Right cardiac atrium (tissue), 5 donors: ENCODE measurements at regions not wholly inside any gene's neighbourhood (a gene's known extent, or its start where the extent isn't known, plus 50 kb on each side); places are given as distances from the start of the nearest gene placed in this dataset.

Source experiments
- ATAC-seq, 2 donors: fragments of 200-7000 bp; cut with Tn5 transposase; one replicate each; pipeline versions ENCODE4 v1.8.0 to v1.9.1; 2020; ENCODE audit warnings: moderate library complexity in 2 of 2, mild to moderate bottlenecking in 1 of 2
- DNase-seq, 3 donors: peaks; one replicate each; pipeline ENCODE4 v3.0.0-alpha.2; 2020
- H3K27ac ChIP-seq: one replicate; pipeline ENCODE4 v1.5.1; 2013; ENCODE audit warnings: mild to moderate bottlenecking, low read length, control low read depth, moderate library complexity
- H3K27me3 ChIP-seq: one replicate; pipeline ENCODE4 v1.6.1; 2013; ENCODE audit not compliant: control insufficient read depth, insufficient read depth
- H3K4me1 ChIP-seq: one replicate; pipeline ENCODE4 v1.6.1; 2013; ENCODE audit warnings: low read length; ENCODE audit not compliant: control insufficient read depth, insufficient read depth
- H3K4me3 ChIP-seq: one replicate; pipeline ENCODE4 v1.5.1; 2013; ENCODE audit warnings: low read length, control low read depth
- H3K9me3 ChIP-seq: one replicate; pipeline ENCODE4 v1.6.1; 2013; ENCODE audit warnings: low read length; ENCODE audit not compliant: control insufficient read depth
- WGBS: extraction: QIAGEN DNeasy Blood & Tissue Kit; methylation state at CpG from one replicate; pipeline ENCODE4 v1.1.7; 2013; 5-methylcytosine and 5-hydroxymethylcytosine counted together
- intact Hi-C, 4 donors: fragments of 100-400 bp; cut with DNase I; formaldehyde crosslinking; loops; one replicate each; pipeline versions ENCODE4 v1.11.0 to v1.14.0; 2022 to 2023
- donor health status: healthy with polysubstance abuse.
- donor health status: DM: no; HTN: yes; CAD: no.
- donor health status: DM: no; HTN: no; CAD: no.
- donor health status: DM: no; HTN: yes; CAD: no; lungs with severe emphysema.
- donor health status: DM: yes; HTN: yes; CAD: no.

- intact Hi-C loops: loop anchor here in 1 of 4 donors (5.0 kb wide), 1 partner anchor 99 kb away; no protein-coding TSS in a partner anchor
- no peaks in the 10 kb centered on the region for H3K9me3 ChIP-seq
- WGBS: 91% methylated on average over 10 of the region's 10 CpGs
Measured at GRCh38 chr11:10628508-10629236, 60.2 kb upstream of the LYVE1 start.

GRCh38 chr11:10627816-10628215, 59.4 kb upstream of the LYVE1 start:
- H3K27ac ChIP-seq: no peak overlapping the region
- WGBS: 97% methylated on average over 5 of the region's 5 CpGs
- peaks cover 2% of the 10 kb centered on the region for H3K4me1 ChIP-seq
- ATAC-seq: no peak
- H3K9me3 ChIP-seq: no peaks in the 10 kb centered on the region
- intact Hi-C loops: loop anchor here in 1 of 4 donors (5.0 kb wide), 1 partner anchor 99 kb away; no protein-coding TSS in a partner anchor
- DNase-seq: no peak
- no peak overlapping the region for H3K4me3 ChIP-seq
- no peaks in the 10 kb centered on the region for H3K27me3 ChIP-seq

More at GRCh38 chr11:10628508-10629236, 60.2 kb upstream of the LYVE1 start:
- Histone ChIP-seq H3K4me1 (peaks cover 2% of the 10 kb centered on the region), H3K27ac (no peak overlapping the region), H3K27me3 (no peaks in the 10 kb centered on the region), H3K4me3 (no peak overlapping the region)
- no peak for ATAC-seq
- DNase-seq: no peak

- Histone ChIP-seq H3K4me3 (no peak overlapping the region), H3K4me1 (peaks cover 2% of the 10 kb centered on the region), H3K27ac (no peak overlapping the region), H3K27me3 (no peaks in the 10 kb centered on the region), H3K9me3 (no peaks in the 10 kb centered on the region)
- 94% methylated on average over 7 of the region's 7 CpGs for WGBS
- intact Hi-C loops: loop anchor here in 1 of 4 donors (5.0 kb wide), 1 partner anchor 100 kb away; no protein-coding TSS in a partner anchor
- DNase-seq: no peak
- ATAC-seq: no peak
Measured at GRCh38 chr11:10627291-10627690, 58.8 kb upstream of the LYVE1 start.

GRCh38 chr11:10625982-10626311, 57.5 kb upstream of the LYVE1 start:
- Histone ChIP-seq H3K27ac (no peak overlapping the region), H3K4me1 (peaks cover 2% of the 10 kb centered on the region), H3K27me3 (no peaks in the 10 kb centered on the region), H3K4me3 (no peak overlapping the region), H3K9me3 (no peaks in the 10 kb centered on the region)
- intact Hi-C loops: loop anchor here in 1 of 4 donors (5.0 kb wide), 1 partner anchor 101 kb away; no protein-coding TSS in a partner anchor
- ATAC-seq (peak in 1 of 2 donors; percentile 13), DNase-seq (peak in 2 of 3 donors; percentile 64 to 68)
- WGBS: 62% methylated on average over 13 of the region's 13 CpGs

- peaks cover 2% of the 10 kb centered on the region for H3K4me1 ChIP-seq
- H3K4me3 ChIP-seq: no peak overlapping the region
- no peaks in the 10 kb centered on the region for H3K9me3 ChIP-seq
- intact Hi-C loops: loop anchor here in 1 of 4 donors (5.0 kb wide), 1 partner anchor 102 kb away; no protein-coding TSS in a partner anchor
- H3K27ac ChIP-seq: no peak overlapping the region
- 82% methylated on average over 6 of the region's 6 CpGs for WGBS
- ATAC-seq: no peak
- DNase-seq: no peak
- H3K27me3 ChIP-seq: no peaks in the 10 kb centered on the region
Measured at GRCh38 chr11:10625281-10625981, 57.0 kb upstream of the LYVE1 start.

GRCh38 chr11:10623797-10624761, 55.6 kb upstream of the LYVE1 start:
- no peak overlapping the region for H3K4me3 ChIP-seq
- no peak overlapping the region for H3K27ac ChIP-seq
- peaks cover 2% of the 10 kb centered on the region for H3K4me1 ChIP-seq
- H3K27me3 ChIP-seq: no peaks in the 10 kb centered on the region
- 81% methylated on average over 11 of the region's 11 CpGs for WGBS
- H3K9me3 ChIP-seq: no peaks in the 10 kb centered on the region
- ATAC-seq (peak in 1 of 2 donors; percentile 36), DNase-seq (peak in 2 of 3 donors; percentile 66 to 78)
- intact Hi-C loops: loop anchor here in 1 of 4 donors (5.0 kb wide), 1 partner anchor 113 kb away; no protein-coding TSS in a partner anchor

- intact Hi-C loops: loop anchor here in 1 of 4 donors (5.0 kb wide), 1 partner anchor 114 kb away; no protein-coding TSS in a partner anchor
- Histone ChIP-seq H3K4me1 (peaks cover 2% of the 10 kb centered on the region), H3K27ac (no peak overlapping the region), H3K27me3 (no peaks in the 10 kb centered on the region), H3K9me3 (no peaks in the 10 kb centered on the region), H3K4me3 (no peak overlapping the region)
- DNase-seq (peak; percentile 30 to 70 (median 63)), ATAC-seq (peak; percentile 38 to 54)
- 72% methylated on average over 12 of the region's 12 CpGs for WGBS
Measured at GRCh38 chr11:10622957-10623791, 54.7 kb upstream of the LYVE1 start.

- H3K27ac ChIP-seq: no peak overlapping the region
- intact Hi-C loops: loop anchor here in 1 of 4 donors (5.0 kb wide), 1 partner anchor 115 kb away; no protein-coding TSS in a partner anchor
Measured at GRCh38 chr11:10622108-10622507, 53.6 kb upstream of the LYVE1 start.

GRCh38 chr11:10619131-10619680, 50.7 kb upstream of the LYVE1 start:
- intact Hi-C loops: no loop called here
- DNase-seq (no peak), ATAC-seq (peak in 1 of 2 donors; percentile 9)
- H3K9me3 ChIP-seq: no peaks in the 10 kb centered on the region
- 79% methylated on average over 2 of the region's 2 CpGs for WGBS
- no peak overlapping the region for H3K4me3 ChIP-seq
- H3K27ac ChIP-seq: no peak overlapping the region
- no peaks in the 10 kb centered on the region for H3K27me3 ChIP-seq
- peaks cover 2% of the 10 kb centered on the region for H3K4me1 ChIP-seq

More at GRCh38 chr11:10622108-10622507, 53.6 kb upstream of the LYVE1 start:
- H3K4me1 ChIP-seq: peaks cover 2% of the 10 kb centered on the region
- H3K27me3 ChIP-seq: no peaks in the 10 kb centered on the region
- WGBS: 83% methylated on average over 2 of the region's 2 CpGs
- no peak overlapping the region for H3K4me3 ChIP-seq
- H3K9me3 ChIP-seq: no peaks in the 10 kb centered on the region
- no peak for DNase-seq
- no peak for ATAC-seq
